Prostate gland (tissue), 2 donors: ENCODE measurements at regions not wholly inside any gene's neighbourhood (a gene's known extent, or its start where the extent isn't known, plus 50 kb on each side); places are given as distances from the start of the nearest gene placed in this dataset.

Source experiments
- DNase-seq: peaks from one replicate; pipeline ENCODE4 v3.0.0-alpha.2; 2019; ENCODE audit warnings: low spot score
- H3K27ac ChIP-seq, 2 donors: fragments of 200-600 bp; sonication (generic); 2 replicates each; pipeline ENCODE4 v1.5.1; 2017 to 2019
- H3K27me3 ChIP-seq: fragments of 200-600 bp; sonication (generic); replicated peaks from 2 replicates; pipeline ENCODE4 v1.5.1; 2019; ENCODE audit not compliant: insufficient read depth
- H3K36me3 ChIP-seq, 2 donors: fragments of 200-600 bp; sonication (generic); 1 replicate in 1 of 2; 2 replicates in 1 of 2; pipeline versions ENCODE4 v1.5.1 to v1.8.1; 2017 to 2019
- H3K4me1 ChIP-seq: fragments of 200-600 bp; sonication (generic); replicated peaks from 2 replicates; pipeline ENCODE4 v1.5.1; 2019
- H3K4me3 ChIP-seq, 2 donors: fragments of 200-600 bp; sonication (generic); 2 replicates each; pipeline ENCODE4 v1.5.1; 2017 to 2019
- H3K9me3 ChIP-seq: fragments of 200-600 bp; sonication (generic); 2 replicates; pipeline ENCODE4 v1.5.1; 2017
- POLR2A ChIP-seq: fragments of 450-650 bp; IDR thresholded peaks from one replicate; pipeline ENCODE4 v1.6.1; 2016; ENCODE audit warnings: antibody characterized with exemption, mild to moderate bottlenecking
- POLR2AphosphoS5 ChIP-seq: sonication (generic); formaldehyde crosslinking; IDR thresholded peaks from one replicate; pipeline ENCODE4 v1.6.1; 2017; ENCODE audit warnings: antibody characterized with exemption
- WGBS: methylation state at CpG from one replicate; pipeline ENCODE4 v1.1.5; 2018; 5-methylcytosine and 5-hydroxymethylcytosine counted together
- intact Hi-C: fragments of 100-400 bp; cut with DNase I; formaldehyde crosslinking; loops from one replicate; pipeline ENCODE4 v1.14.2; 2022
- TF ChIP-seq, protein P1 (sequence below), 4 experiments: fragments of 200-600 bp in 2 of 4; fragments of 450-650 bp in 2 of 4; sonication (generic) in 2 of 4; IDR thresholded peaks; 1 replicate in 3 of 4; 2 replicates in 1 of 4; pipeline ENCODE4 v1.5.1; 2016 to 2019; ENCODE audit warnings: antibody characterized with exemption in 4 of 4, mild to moderate bottlenecking in 2 of 4, moderate library complexity in 2 of 4

DNA sequence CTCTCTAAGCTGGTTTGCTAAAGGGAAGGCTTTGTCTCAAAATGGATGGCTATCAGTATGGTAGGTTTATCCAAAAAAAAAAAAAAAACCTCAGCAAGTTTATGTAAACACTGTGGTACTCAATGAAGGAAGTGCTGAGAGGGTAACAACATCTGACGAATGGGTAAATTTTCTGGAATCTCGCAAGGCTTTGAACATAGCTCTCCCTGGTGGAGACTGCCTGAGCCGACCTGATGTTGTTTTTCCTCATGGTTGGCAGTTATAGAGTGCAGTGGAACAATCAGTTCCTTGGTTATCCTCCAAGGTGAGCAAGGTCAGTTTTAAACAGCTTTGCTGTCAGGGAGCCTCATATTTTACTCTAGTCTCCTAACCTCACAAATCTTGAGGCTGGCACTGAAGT is 94.6 kb downstream of the ZPLD1 start:
- peak; percentile 19 for DNase-seq
- intact Hi-C loops = no loop called here
- TF ChIP-seq POLR2AphosphoS5 (peak; percentile 52), POLR2A (no peak)
- TF ChIP-seq, protein P1, sequence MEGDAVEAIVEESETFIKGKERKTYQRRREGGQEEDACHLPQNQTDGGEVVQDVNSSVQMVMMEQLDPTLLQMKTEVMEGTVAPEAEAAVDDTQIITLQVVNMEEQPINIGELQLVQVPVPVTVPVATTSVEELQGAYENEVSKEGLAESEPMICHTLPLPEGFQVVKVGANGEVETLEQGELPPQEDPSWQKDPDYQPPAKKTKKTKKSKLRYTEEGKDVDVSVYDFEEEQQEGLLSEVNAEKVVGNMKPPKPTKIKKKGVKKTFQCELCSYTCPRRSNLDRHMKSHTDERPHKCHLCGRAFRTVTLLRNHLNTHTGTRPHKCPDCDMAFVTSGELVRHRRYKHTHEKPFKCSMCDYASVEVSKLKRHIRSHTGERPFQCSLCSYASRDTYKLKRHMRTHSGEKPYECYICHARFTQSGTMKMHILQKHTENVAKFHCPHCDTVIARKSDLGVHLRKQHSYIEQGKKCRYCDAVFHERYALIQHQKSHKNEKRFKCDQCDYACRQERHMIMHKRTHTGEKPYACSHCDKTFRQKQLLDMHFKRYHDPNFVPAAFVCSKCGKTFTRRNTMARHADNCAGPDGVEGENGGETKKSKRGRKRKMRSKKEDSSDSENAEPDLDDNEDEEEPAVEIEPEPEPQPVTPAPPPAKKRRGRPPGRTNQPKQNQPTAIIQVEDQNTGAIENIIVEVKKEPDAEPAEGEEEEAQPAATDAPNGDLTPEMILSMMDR (IDR thresholded peaks at IDR 0.05) = peak in 3 of 4 experiments; percentile 35 to 55 (median 38)

DNA sequence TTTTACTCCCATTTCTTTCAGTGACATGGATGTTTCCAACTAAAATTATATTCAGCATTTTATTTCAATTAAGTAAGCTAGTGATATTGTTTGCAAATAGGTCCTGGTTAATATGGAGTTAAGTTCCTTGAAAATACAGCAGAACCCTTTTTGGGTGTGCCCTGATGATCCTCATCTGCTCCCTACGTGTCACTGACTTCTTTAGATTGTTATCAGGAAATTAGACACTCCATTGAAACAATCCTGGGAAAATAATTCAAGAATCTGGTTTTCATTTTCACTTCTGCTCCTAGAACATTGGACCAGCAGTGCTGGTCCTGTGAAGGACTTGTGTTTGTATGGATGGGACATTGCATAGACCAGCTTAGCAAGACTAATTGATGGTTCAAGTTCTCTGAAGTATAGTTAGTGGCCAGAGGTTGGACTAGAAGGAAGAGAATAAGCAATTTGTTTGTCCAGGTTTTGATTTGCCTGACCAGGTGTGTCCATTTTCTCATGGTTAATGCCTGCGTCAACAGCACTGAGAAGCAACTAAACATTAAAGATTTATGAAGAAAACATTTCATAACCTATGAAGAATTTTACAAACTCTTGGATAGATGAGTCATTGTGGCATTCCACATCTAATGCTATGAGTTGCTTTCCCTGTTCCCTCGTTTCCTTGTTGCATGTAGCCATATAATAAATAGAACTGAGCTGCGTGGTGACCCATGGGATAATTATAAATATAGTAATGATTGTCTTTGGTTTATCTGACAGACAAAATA is 95.8 kb downstream of the ZPLD1 start:
- intact Hi-C loops = loop anchor here (10.0 kb wide), 1 partner anchor 716 kb away; no protein-coding TSS in a partner anchor
- 68% methylated on average over 4 of the region's 4 CpGs for WGBS
- no peak for TF ChIP-seq POLR2A
- no peak for TF ChIP-seq POLR2AphosphoS5
- TF ChIP-seq, protein P1 (IDR thresholded peaks at IDR 0.05) = no peak

More for the DNA sequence above, 94.6 kb downstream of the ZPLD1 start:
- Histone ChIP-seq H3K4me3 (no peak overlapping the region), H3K36me3 (no peaks in the 10 kb centered on the region), H3K4me1 (no peaks in the 10 kb centered on the region), H3K27ac (no peak overlapping the region), H3K27me3 (no peaks in the 10 kb centered on the region), H3K9me3 (no peaks in the 10 kb centered on the region)
- 23% methylated on average over 3 of the region's 3 CpGs for WGBS

DNA sequence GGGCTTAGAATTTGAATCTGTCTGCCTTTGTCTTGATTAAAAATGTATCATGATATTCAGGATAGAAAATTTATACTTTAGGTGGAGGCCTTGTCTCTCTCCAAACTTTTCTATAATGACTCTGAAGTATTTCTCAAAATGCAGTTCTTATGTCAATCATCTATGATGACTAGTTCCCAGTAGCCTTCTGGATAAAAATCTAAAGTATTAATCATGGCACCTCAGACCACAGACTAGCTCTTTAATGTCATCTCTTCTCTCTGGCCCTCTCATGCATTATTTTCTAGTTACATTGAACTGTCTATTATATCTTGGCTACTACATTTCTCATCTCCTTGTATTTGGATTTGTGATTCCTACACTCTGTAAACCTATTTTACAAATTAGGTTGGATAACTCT is 96.9 kb downstream of the ZPLD1 start:
- DNase-seq = no peak
- Histone ChIP-seq H3K27me3 (no peaks in the 10 kb centered on the region), H3K36me3 (no peaks in the 10 kb centered on the region), H3K27ac (no peak overlapping the region), H3K9me3 (no peaks in the 10 kb centered on the region), H3K4me1 (no peaks in the 10 kb centered on the region), H3K4me3 (no peak overlapping the region)
- intact Hi-C loops = loop anchor here (10.0 kb wide), 1 partner anchor 717 kb away; no protein-coding TSS in a partner anchor
- TF ChIP-seq POLR2AphosphoS5 (no peak), POLR2A (no peak)
- TF ChIP-seq, protein P1 (IDR thresholded peaks at IDR 0.05) = no peak

More for the DNA sequence above, 95.8 kb downstream of the ZPLD1 start:
- no peak overlapping the region for H3K27ac ChIP-seq
- no peak overlapping the region for H3K4me3 ChIP-seq
- H3K4me1 ChIP-seq = no peaks in the 10 kb centered on the region
- no peaks in the 10 kb centered on the region for H3K27me3 ChIP-seq
- no peaks in the 10 kb centered on the region for H3K9me3 ChIP-seq
- no peaks in the 10 kb centered on the region for H3K36me3 ChIP-seq
- DNase-seq = no peak

DNA sequence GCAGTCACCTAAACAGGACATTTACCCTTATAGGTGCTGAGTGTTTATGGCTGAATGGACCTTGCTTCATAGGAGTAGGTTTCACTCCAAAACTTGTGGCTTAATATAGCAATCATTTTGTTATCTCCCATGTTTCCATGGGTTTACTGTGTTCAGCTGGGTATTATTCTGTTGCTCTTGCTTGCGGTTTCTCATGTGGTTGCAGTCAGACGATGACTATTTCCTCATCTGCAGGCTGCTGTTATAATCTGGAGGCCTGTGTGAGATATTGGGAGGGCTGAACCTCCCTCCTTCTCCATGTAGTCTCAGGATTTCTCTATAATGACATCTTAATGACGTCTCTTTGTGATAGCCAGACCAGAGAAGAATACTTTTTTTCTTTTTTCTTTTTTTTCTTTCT is 98.1 kb downstream of the ZPLD1 start:
- TF ChIP-seq, protein P1 (IDR thresholded peaks at IDR 0.05) = no peak
- TF ChIP-seq POLR2AphosphoS5 (no peak), POLR2A (no peak)
- no peaks in the 10 kb centered on the region for H3K9me3 ChIP-seq
- H3K36me3 ChIP-seq = no peaks in the 10 kb centered on the region
- intact Hi-C loops = loop anchor here (10.0 kb wide), 1 partner anchor 718 kb away; no protein-coding TSS in a partner anchor
- no peak for DNase-seq
- H3K4me3 ChIP-seq = no peak overlapping the region
- H3K27me3 ChIP-seq = no peaks in the 10 kb centered on the region
- no peak overlapping the region for H3K27ac ChIP-seq
- no peaks in the 10 kb centered on the region for H3K4me1 ChIP-seq
- WGBS = 87% methylated on average over 3 of the region's 3 CpGs

DNA sequence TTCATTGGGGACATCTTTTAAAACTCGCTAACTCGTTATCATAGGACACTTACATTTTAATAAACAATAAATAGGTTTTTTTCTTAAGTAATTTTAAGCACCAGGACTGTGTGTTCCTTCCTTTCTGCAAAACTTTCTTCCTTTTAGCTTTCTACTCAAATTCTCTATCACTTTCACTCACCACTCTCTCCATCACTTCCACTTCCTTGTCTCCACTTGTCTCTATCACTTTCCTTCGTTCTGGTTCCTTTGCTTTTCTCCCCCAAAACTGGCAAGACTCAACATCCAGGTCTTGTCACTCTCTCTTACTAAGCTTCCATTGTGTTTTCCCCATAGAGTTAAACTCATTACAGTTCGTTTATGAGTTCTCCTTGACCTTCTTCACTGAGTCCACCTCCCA is 99.0 kb downstream of the ZPLD1 start:
- intact Hi-C loops = loop anchor here (10.0 kb wide), 1 partner anchor 719 kb away; no protein-coding TSS in a partner anchor

More for the DNA sequence above, 99.0 kb downstream of the ZPLD1 start:
- TF ChIP-seq POLR2A (no peak), POLR2AphosphoS5 (no peak)
- TF ChIP-seq, protein P1 (IDR thresholded peaks at IDR 0.05) = no peak
- Histone ChIP-seq H3K36me3 (no peaks in the 10 kb centered on the region), H3K9me3 (no peaks in the 10 kb centered on the region), H3K27ac (no peak overlapping the region), H3K4me1 (no peaks in the 10 kb centered on the region), H3K4me3 (no peak overlapping the region), H3K27me3 (no peaks in the 10 kb centered on the region)
- no peak for DNase-seq
- 77% methylated on average over 4 of the region's 4 CpGs for WGBS
